IMR-90 (cell line): ENCODE measurements at regions not wholly inside any gene's neighbourhood (a gene's known extent, or its start where the extent isn't known, plus 50 kb on each side); places are given as distances from the start of the nearest gene placed in this dataset.

Experiments
- ATAC-seq: fragments of 200-7000 bp; cut with Tn5 transposase; 2 replicates; pipeline ENCODE4 v1.9.1; 2020; ENCODE audit warnings: low read depth, mild to moderate bottlenecking, moderate library complexity
- BruUV-seq: library from RNA; stranded (reverse); fragments of 400-500 nt; replicated peaks from 2 replicates; lab custom pipeline; 2021; lab: Mats Ljungman, UMichigan
- CTCF ChIA-PET: fragments of 300-600 bp; formaldehyde crosslinking; extraction: SDS; loops from one replicate; lab custom pipeline; 2021; ENCODE audit warnings: antibody characterized with exemption; lab: Yijun Ruan, JAX
- POLR2A ChIA-PET: fragments of 300-600 bp; sonication (Branson Sonifier 250); formaldehyde crosslinking; loops from one replicate; lab custom pipeline; 2022; ENCODE audit warnings: antibody characterized with exemption; ENCODE audit not compliant: unreplicated experiment; lab: Charles Lee
- DNase-seq: peaks from one replicate; pipeline ENCODE4 v3.0.0; 2013
- H2AFZ ChIP-seq: replicated peaks from 2 replicates; pipeline ENCODE3; 2013; ENCODE audit warnings: low read length, mild to moderate bottlenecking; ENCODE audit not compliant: poor library complexity
- H2AK5ac ChIP-seq: 2 replicates; pipeline ENCODE4 v1.6.1; 2013; ENCODE audit warnings: low read depth, low read length, inconsistent platforms
- H2AK9ac ChIP-seq: replicated peaks from 2 replicates; pipeline ENCODE3; 2013; ENCODE audit warnings: mild to moderate bottlenecking, low read depth, low read length, moderate library complexity; ENCODE audit not compliant: poor library complexity
- H2BK120ac ChIP-seq: 2 replicates; pipeline ENCODE4 v1.6.1; 2013; ENCODE audit warnings: low read depth, low read length, inconsistent platforms
- H2BK15ac ChIP-seq: 3 replicates; pipeline ENCODE4 v1.6.1; 2013; ENCODE audit warnings: low read depth, low read length, inconsistent platforms
- H2BK20ac ChIP-seq: 2 replicates; pipeline ENCODE4 v1.6.1; 2013; ENCODE audit warnings: low read depth, mild to moderate bottlenecking, inconsistent platforms, low read length, moderate library complexity
- H2BK5ac ChIP-seq: 2 replicates; pipeline ENCODE4 v1.6.1; 2013; ENCODE audit warnings: mild to moderate bottlenecking, low read depth, low read length, inconsistent platforms; ENCODE audit not compliant: poor library complexity, severe bottlenecking
- H3K14ac ChIP-seq: replicated peaks from 2 replicates; pipeline ENCODE4 v1.6.1; 2013; ENCODE audit warnings: low read depth, low read length, inconsistent platforms
- H3K18ac ChIP-seq: 2 replicates; pipeline ENCODE4 v1.6.1; 2013; ENCODE audit warnings: low read depth, low read length, control low read depth
- H3K23ac ChIP-seq: 2 replicates; pipeline ENCODE4 v1.6.1; 2013; ENCODE audit warnings: low read depth, low read length, inconsistent platforms
- H3K27ac ChIP-seq: 2 replicates; pipeline ENCODE4 v1.5.1; 2013; ENCODE audit warnings: mild to moderate bottlenecking, control low read depth, low read length; ENCODE audit not compliant: insufficient read depth
- H3K27me3 ChIP-seq: 2 replicates; pipeline ENCODE4 v1.6.1; 2013; ENCODE audit warnings: low read length; ENCODE audit not compliant: control insufficient read depth, insufficient read depth
- H3K36me3 ChIP-seq: 2 replicates; pipeline ENCODE4 v1.6.1; 2013; ENCODE audit warnings: low read length, mixed read lengths; ENCODE audit not compliant: control insufficient read depth, insufficient read depth
- H3K4ac ChIP-seq: 2 replicates; pipeline ENCODE4 v1.6.1; 2013; ENCODE audit warnings: low read depth, low read length, inconsistent platforms
- H3K4me1 ChIP-seq: 2 replicates; pipeline ENCODE4 v1.6.1; 2013; ENCODE audit warnings: low read length, mixed read lengths; ENCODE audit not compliant: control insufficient read depth, insufficient read depth
- H3K4me2 ChIP-seq: 2 replicates; pipeline ENCODE4 v1.6.1; 2013; ENCODE audit warnings: low read depth, mild to moderate bottlenecking, control low read depth, low read length, moderate library complexity
- H3K4me3 ChIP-seq: 2 replicates; pipeline ENCODE4 v1.5.1; 2013; ENCODE audit warnings: low read depth, mild to moderate bottlenecking, control low read depth, low read length, moderate library complexity; ENCODE audit not compliant: insufficient read depth
- H3K56ac ChIP-seq: 2 replicates; pipeline ENCODE4 v1.6.1; 2013; ENCODE audit warnings: low read length, inconsistent platforms; ENCODE audit not compliant: insufficient read depth; ENCODE audit errors: extremely low read depth
- H3K79me1 ChIP-seq, 2 experiments: 2 replicates each; pipeline ENCODE4 v1.6.1; 2013; ENCODE audit warnings: low read length in 2 of 2, inconsistent platforms in 1 of 2, low read depth in 1 of 2
- H3K9ac ChIP-seq: 2 replicates; pipeline ENCODE4 v1.6.1; 2013; ENCODE audit warnings: low read depth, low read length, control low read depth
- H3K9me1 ChIP-seq: 2 replicates; pipeline ENCODE4 v1.6.1; 2013; ENCODE audit warnings: low read length, inconsistent platforms; ENCODE audit not compliant: insufficient read depth
- H3K9me3 ChIP-seq: 2 replicates; pipeline ENCODE4 v1.6.1; 2013; ENCODE audit warnings: low read length; ENCODE audit not compliant: control insufficient read depth, insufficient read depth
- H4K20me1 ChIP-seq: 2 replicates; pipeline ENCODE4 v1.6.1; 2013; ENCODE audit warnings: low read length, inconsistent platforms; ENCODE audit not compliant: insufficient read depth
- H4K5ac ChIP-seq: 2 replicates; pipeline ENCODE4 v1.6.1; 2013; ENCODE audit warnings: mild to moderate bottlenecking, low read depth, low read length, control low read depth
- H4K8ac ChIP-seq, 2 experiments: 2 replicates each; pipeline ENCODE4 v1.6.1; 2013; ENCODE audit warnings: low read depth in 2 of 2, low read length in 2 of 2, control low read depth in 1 of 2, inconsistent platforms in 1 of 2
- H4K91ac ChIP-seq: 2 replicates; pipeline ENCODE4 v1.6.1; 2013; ENCODE audit warnings: low read depth, low read length, inconsistent platforms; ENCODE audit not compliant: insufficient read depth
- CEBPB ChIP-seq: IDR thresholded peaks from 2 replicates; pipeline ENCODE4 v1.6.1; 2012; ENCODE audit warnings: low read depth, low read length, improper control_type of control experiment
- CHD1 ChIP-seq: IDR thresholded peaks from 2 replicates; pipeline ENCODE4 v1.6.1; 2012; ENCODE audit warnings: low read depth, low read length, improper control_type of control experiment
- ELK1 ChIP-seq: fragments of 150-350 bp; IDR thresholded peaks from 2 replicates; pipeline ENCODE4 v1.6.1; 2016; ENCODE audit warnings: low read depth, mild to moderate bottlenecking, low read length, moderate library complexity, borderline replicate concordance
- MAZ ChIP-seq: IDR thresholded peaks from 2 replicates; pipeline ENCODE4 v1.6.1; 2012; ENCODE audit warnings: low read depth, mild to moderate bottlenecking, low read length, improper control_type of control experiment, moderate library complexity, borderline replicate concordance
- MXI1 ChIP-seq: IDR thresholded peaks from 2 replicates; pipeline ENCODE4 v1.6.1; 2012; ENCODE audit warnings: low read depth, mild to moderate bottlenecking, low read length, moderate library complexity, borderline replicate concordance
- NFE2L2 ChIP-seq: fragments of 150-350 bp; IDR thresholded peaks from 2 replicates; pipeline ENCODE4 v1.6.1; 2016; ENCODE audit warnings: low read depth, mild to moderate bottlenecking, low read length
- POLR2A ChIP-seq: IDR thresholded peaks from 2 replicates; pipeline ENCODE4 v1.6.1; 2012; ENCODE audit warnings: mild to moderate bottlenecking, low read depth, low read length
- RCOR1 ChIP-seq: IDR thresholded peaks from 2 replicates; pipeline ENCODE4 v1.6.1; 2012; ENCODE audit warnings: mild to moderate bottlenecking, low read length, improper control_type of control experiment; ENCODE audit not compliant: insufficient replicate concordance
- RFX5 ChIP-seq: IDR thresholded peaks from 2 replicates; pipeline ENCODE4 v1.8.0; 2012; ENCODE audit warnings: low read depth, mild to moderate bottlenecking, low read length, moderate library complexity
- SMC3 ChIP-seq: fragments of 150-350 bp; IDR thresholded peaks from 2 replicates; pipeline ENCODE4 v1.6.1; 2016; ENCODE audit warnings: low read depth, mild to moderate bottlenecking, antibody characterized with exemption, low read length, moderate library complexity
- WGBS, 2 experiments: methylation state at CpG; one replicate each; pipeline versions ENCODE4 v1.1.5 to v1.1.7; 2013; ENCODE audit warnings: missing lambda C conversion rate in 2 of 2; ENCODE audit not compliant: insufficient read length in 1 of 2; ENCODE audit errors: extremely low coverage in 2 of 2; 5-methylcytosine and 5-hydroxymethylcytosine counted together
- dilution Hi-C: fragments of 300-500 bp; cut with HindIII; formaldehyde crosslinking; loops from one replicate; pipeline ENCODE4 v1.14.3; 2018; ENCODE audit warnings: low sequenced_read_pairs; ENCODE audit not compliant: unreplicated experiment
- in situ Hi-C: fragments of 300-500 bp; cut with MboI; formaldehyde crosslinking; loops from 3 replicates; pipeline ENCODE4 v1.14.3; 2019; ENCODE audit warnings: low sequenced_read_pairs, inconsistent platforms, mixed read lengths
- intact Hi-C: fragments of 100-400 bp; cut with micrococcal nuclease; formaldehyde crosslinking; loops from 2 replicates; pipeline ENCODE4 v1.10.0; 2022
- TF ChIP-seq, protein P1 (sequence below): conservative IDR thresholded peaks from 2 replicates; pipeline ENCODE4 v1.5.1; 2012; ENCODE audit warnings: mild to moderate bottlenecking, low read depth, low read length, improper control_type of control experiment
- TF ChIP-seq, protein P2 (sequence below): fragments of 150-350 bp; IDR thresholded peaks from 2 replicates; pipeline ENCODE4 v1.6.1; 2017; ENCODE audit warnings: mild to moderate bottlenecking, antibody characterized with exemption, low read length, low read depth

- Histone ChIP-seq H2AK5ac (no peak overlapping the region), H3K4ac (no peak overlapping the region), H3K4me2 (no peak overlapping the region), H3K18ac (no peak overlapping the region), H2BK15ac (no peak overlapping the region), H3K14ac (no peak overlapping the region; the same call in 1 of the 2 replicates), H2AFZ (no peak overlapping the region), H4K8ac (no peak overlapping the region), H3K27ac (no peak overlapping the region), H4K91ac (no peak overlapping the region), H3K79me1 (peaks cover 0 to 2% of the 10 kb centered on the region in 2 experiments; a peak in 1 of 4 replicates), H2AK9ac (no peak overlapping the region), H3K23ac (no peak overlapping the region), H3K36me3 (no peaks in the 10 kb centered on the region), H3K9ac (no peak overlapping the region), H3K27me3 (no peaks in the 10 kb centered on the region), H2BK120ac (no peak overlapping the region), H2BK20ac (no peak overlapping the region), H4K5ac (no peak overlapping the region), H4K20me1 (no peaks in the 10 kb centered on the region), H3K4me1 (no peaks in the 10 kb centered on the region), H3K9me3 (no peaks in the 10 kb centered on the region), H2BK5ac (no peak overlapping the region), H3K56ac (no peak overlapping the region), H3K4me3 (no peak overlapping the region), H3K9me1 (no peaks in the 10 kb centered on the region)
- ChIA-PET CTCF (no interaction called here), POLR2A (no interaction called here)
- no CpG with 5 or more reads among the region's 2 CpGs for WGBS, 2 experiments
- intact Hi-C loops (no loop called here), in situ Hi-C loops (no loop called here), dilution Hi-C loops (no loop called here)
- ATAC-seq = no peak
- TF ChIP-seq MAZ = no peak
- no peak for TF ChIP-seq NFE2L2
- TF ChIP-seq RFX5 = no peak
- TF ChIP-seq ELK1 = no peak
- no peak for TF ChIP-seq MXI1
- no peak for TF ChIP-seq CHD1
- TF ChIP-seq CEBPB = no peak
- TF ChIP-seq, protein P1, sequence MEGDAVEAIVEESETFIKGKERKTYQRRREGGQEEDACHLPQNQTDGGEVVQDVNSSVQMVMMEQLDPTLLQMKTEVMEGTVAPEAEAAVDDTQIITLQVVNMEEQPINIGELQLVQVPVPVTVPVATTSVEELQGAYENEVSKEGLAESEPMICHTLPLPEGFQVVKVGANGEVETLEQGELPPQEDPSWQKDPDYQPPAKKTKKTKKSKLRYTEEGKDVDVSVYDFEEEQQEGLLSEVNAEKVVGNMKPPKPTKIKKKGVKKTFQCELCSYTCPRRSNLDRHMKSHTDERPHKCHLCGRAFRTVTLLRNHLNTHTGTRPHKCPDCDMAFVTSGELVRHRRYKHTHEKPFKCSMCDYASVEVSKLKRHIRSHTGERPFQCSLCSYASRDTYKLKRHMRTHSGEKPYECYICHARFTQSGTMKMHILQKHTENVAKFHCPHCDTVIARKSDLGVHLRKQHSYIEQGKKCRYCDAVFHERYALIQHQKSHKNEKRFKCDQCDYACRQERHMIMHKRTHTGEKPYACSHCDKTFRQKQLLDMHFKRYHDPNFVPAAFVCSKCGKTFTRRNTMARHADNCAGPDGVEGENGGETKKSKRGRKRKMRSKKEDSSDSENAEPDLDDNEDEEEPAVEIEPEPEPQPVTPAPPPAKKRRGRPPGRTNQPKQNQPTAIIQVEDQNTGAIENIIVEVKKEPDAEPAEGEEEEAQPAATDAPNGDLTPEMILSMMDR = no peak
- no peak for TF ChIP-seq SMC3
- TF ChIP-seq POLR2A = no peak
- TF ChIP-seq, protein P2, sequence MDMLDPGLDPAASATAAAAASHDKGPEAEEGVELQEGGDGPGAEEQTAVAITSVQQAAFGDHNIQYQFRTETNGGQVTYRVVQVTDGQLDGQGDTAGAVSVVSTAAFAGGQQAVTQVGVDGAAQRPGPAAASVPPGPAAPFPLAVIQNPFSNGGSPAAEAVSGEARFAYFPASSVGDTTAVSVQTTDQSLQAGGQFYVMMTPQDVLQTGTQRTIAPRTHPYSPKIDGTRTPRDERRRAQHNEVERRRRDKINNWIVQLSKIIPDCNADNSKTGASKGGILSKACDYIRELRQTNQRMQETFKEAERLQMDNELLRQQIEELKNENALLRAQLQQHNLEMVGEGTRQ = no peak
- no peak for TF ChIP-seq RCOR1
- DNase-seq = no peak
- no TSS peak for BruUV-seq
These were observed 276.4 kb downstream of the UTRN start for GRCh38 chr6:144561455-144562043.
